SKM-1 treated with dmso at 0.1 percent for 144 hours (cell line): ENCODE measurements at regions not wholly inside any gene's neighbourhood (a gene's known extent, or its start where the extent isn't known, plus 50 kb on each side); places are given as distances from the start of the nearest gene placed in this dataset.
"Not testable (repeated sequence)": the region's sequence is repeated elsewhere in the genome, so short reads cannot be mapped to it uniquely, and the experiment has no call there.

Source experiments
- DNase-seq: peaks from one replicate; lab custom pipeline; 2025; ENCODE audit not compliant: unreplicated experiment; lab: John Stamatoyannopoulos, UW

GRCh38 chr10:22158426-22158825, 59.4 kb downstream of the EBLN1 start:
- no peak for DNase-seq

GRCh38 chr10:22156750-22157149, 61.1 kb downstream of the EBLN1 start:
- no peak for DNase-seq

GRCh38 chr10:22152403-22152802, 65.4 kb downstream of the EBLN1 start:
- DNase-seq, result no peak

- DNase-seq, result no peak
These were observed 67.0 kb downstream of the EBLN1 start for GRCh38 chr10:22150842-22151241.

- no peak for DNase-seq
These were observed 68.9 kb downstream of the EBLN1 start for GRCh38 chr10:22148961-22149360.

- not testable (repeated sequence) for DNase-seq
These were observed 71.9 kb downstream of the EBLN1 start for GRCh38 chr10:22145873-22146272.

- no peak for DNase-seq
These were observed 80.3 kb downstream of the EBLN1 start for GRCh38 chr10:22137542-22137941.

GRCh38 chr10:22135591-22135990, 82.2 kb downstream of the EBLN1 start:
- DNase-seq, result no peak

- DNase-seq, result peak; percentile 67
These were observed 83.8 kb downstream of the EBLN1 start for GRCh38 chr10:22133749-22134624.

GRCh38 chr10:22130824-22131223, 87.0 kb downstream of the EBLN1 start:
- not testable (repeated sequence) for DNase-seq

GRCh38 chr10:22129612-22130011, 88.2 kb downstream of the EBLN1 start:
- DNase-seq, result not testable (repeated sequence)

GRCh38 chr10:22121181-22121580, 96.6 kb downstream of the EBLN1 start:
- not testable (repeated sequence) for DNase-seq

- DNase-seq, result not testable (repeated sequence)
These were observed 97.7 kb downstream of the EBLN1 start for GRCh38 chr10:22120072-22120471.

GRCh38 chr10:22119575-22119974, 98.2 kb downstream of the EBLN1 start:
- not testable (repeated sequence) for DNase-seq

GRCh38 chr10:22111705-22112104, 106.1 kb downstream of the EBLN1 start:
- DNase-seq, result no peak

GRCh38 chr10:22111260-22111659, 106.6 kb downstream of the EBLN1 start:
- DNase-seq, result no peak

- DNase-seq, result no peak
These were observed 107.1 kb downstream of the EBLN1 start for GRCh38 chr10:22110761-22111160.

GRCh38 chr10:22105270-22105669, 101.7 kb upstream of the DNAJC1 start:
- DNase-seq, result no peak

GRCh38 chr10:22103701-22104470, 100.4 kb upstream of the DNAJC1 start:
- no peak for DNase-seq

GRCh38 chr10:22097696-22098095, 94.2 kb upstream of the DNAJC1 start:
- no peak for DNase-seq

- not testable (repeated sequence) for DNase-seq
These were observed 87.7 kb upstream of the DNAJC1 start for GRCh38 chr10:22091260-22091659.

- no peak for DNase-seq
These were observed 83.8 kb upstream of the DNAJC1 start for GRCh38 chr10:22087402-22087738.
